ENCODE measurements at regions not wholly inside any gene's neighbourhood (a gene's known extent, or its start where the extent isn't known, plus 50 kb on each side); places are given as distances from the start of the nearest gene placed in this dataset.

DNA sequence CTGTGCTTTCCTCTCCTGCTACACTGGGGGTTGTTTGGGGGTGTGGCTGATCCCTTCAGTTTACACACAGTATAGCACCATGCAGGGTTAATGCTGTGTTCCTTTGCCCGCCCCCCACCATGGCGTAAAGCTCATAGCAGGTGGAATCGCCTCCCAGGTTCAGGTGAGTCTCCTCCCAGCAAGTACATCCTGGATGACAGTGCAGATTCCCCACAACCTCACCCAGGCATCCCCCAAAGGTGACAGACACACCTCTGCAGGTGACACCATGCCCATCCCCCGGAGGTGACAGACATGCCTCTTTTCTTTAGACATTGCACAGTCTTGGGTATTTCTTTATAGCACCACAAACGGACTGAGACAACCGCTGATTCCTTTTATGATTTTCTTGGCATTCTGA is 343.7 kb downstream of the BRD1 start:
- DNase-seq (ENCODE audit: low spot score in 2 of 2), result no peak
- no peaks in the 10 kb centered on the region for H3K36me3 ChIP-seq
- H3K27ac ChIP-seq, result no peak overlapping the region
- no peaks in the 10 kb centered on the region for H3K9me3 ChIP-seq
- no peak for TF ChIP-seq POLR2A (IDR thresholded peaks at IDR 0.05)
- no peak for TF ChIP-seq EP300 (IDR thresholded peaks at IDR 0.05)
- TF ChIP-seq, protein P1, sequence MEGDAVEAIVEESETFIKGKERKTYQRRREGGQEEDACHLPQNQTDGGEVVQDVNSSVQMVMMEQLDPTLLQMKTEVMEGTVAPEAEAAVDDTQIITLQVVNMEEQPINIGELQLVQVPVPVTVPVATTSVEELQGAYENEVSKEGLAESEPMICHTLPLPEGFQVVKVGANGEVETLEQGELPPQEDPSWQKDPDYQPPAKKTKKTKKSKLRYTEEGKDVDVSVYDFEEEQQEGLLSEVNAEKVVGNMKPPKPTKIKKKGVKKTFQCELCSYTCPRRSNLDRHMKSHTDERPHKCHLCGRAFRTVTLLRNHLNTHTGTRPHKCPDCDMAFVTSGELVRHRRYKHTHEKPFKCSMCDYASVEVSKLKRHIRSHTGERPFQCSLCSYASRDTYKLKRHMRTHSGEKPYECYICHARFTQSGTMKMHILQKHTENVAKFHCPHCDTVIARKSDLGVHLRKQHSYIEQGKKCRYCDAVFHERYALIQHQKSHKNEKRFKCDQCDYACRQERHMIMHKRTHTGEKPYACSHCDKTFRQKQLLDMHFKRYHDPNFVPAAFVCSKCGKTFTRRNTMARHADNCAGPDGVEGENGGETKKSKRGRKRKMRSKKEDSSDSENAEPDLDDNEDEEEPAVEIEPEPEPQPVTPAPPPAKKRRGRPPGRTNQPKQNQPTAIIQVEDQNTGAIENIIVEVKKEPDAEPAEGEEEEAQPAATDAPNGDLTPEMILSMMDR (IDR thresholded peaks at IDR 0.05), result no peak
- no peak overlapping the region for H3K4me3 ChIP-seq
- no peaks in the 10 kb centered on the region for H3K4me1 ChIP-seq
- 73 to 91% methylated on average over 6 of the region's 6 CpGs for WGBS, 2 donors
- peaks cover 0 to 12% of the 10 kb centered on the region in 2 donors for H3K27me3 ChIP-seq

DNA sequence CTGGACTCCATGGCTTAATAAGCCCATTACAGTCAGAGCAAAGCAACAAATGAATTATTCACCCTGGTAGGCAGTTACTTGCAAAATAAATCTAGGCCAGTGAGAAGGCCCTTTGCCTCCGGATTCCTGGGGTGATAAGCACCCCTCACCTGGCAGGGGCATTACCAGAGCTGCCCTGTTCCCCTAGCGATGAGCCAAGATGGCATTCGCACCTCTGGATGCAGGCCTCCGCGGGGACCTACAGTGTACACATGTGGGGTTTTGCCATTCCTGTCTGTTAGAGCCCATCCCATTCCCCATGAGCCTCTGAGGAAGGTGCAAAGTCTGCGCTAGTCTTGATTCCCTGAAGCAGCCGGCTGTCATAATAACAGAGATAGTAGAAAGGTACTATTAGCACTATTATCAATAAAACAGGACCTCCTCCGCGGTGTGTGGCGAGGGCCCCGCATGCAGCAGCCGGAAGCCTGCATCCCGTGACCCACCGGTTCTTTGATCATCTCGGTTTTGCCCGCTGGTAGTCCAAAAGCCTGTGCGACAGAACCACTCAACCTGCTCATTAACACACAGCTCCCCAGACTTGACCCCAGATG is 344.3 kb downstream of the BRD1 start:
- Histone ChIP-seq H3K4me3 (no peak overlapping the region), H3K27ac (no peak overlapping the region), H3K36me3 (no peaks in the 10 kb centered on the region), H3K27me3 (peaks cover 0 to 12% of the 10 kb centered on the region in 2 donors), H3K9me3 (no peaks in the 10 kb centered on the region), H3K4me1 (no peaks in the 10 kb centered on the region)
- no peak for TF ChIP-seq EP300 (IDR thresholded peaks at IDR 0.05)
- TF ChIP-seq POLR2A (IDR thresholded peaks at IDR 0.05), result no peak
- TF ChIP-seq, protein P1 (IDR thresholded peaks at IDR 0.05), result no peak
- WGBS, 2 donors, result 93% methylated on average over 17 of the region's 17 CpGs
- DNase-seq (ENCODE audit: low spot score in 2 of 2), result no peak

DNA sequence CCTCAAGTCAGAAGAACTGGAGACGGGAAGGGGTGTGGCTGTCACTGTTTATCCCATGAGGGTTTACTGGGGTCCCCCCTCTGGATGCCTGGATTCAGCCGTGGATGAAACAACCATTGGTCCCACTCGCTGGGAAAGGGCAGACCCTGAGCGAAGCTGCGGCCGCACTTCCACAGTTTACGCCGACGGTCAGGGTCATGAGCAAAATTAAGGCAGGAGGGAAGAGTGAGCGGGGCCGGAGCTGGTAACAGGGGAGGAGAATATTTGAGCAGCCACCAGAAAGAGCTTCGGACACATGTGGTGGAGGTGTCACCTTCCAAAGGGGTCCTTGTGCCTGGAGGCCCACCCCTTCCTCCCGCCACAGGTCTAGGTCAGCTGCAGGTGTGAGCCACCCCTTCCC is 344.9 kb downstream of the BRD1 start:
- no peak for DNase-seq (ENCODE audit: low spot score in 2 of 2)
- Histone ChIP-seq H3K27ac (no peak overlapping the region), H3K36me3 (no peaks in the 10 kb centered on the region), H3K27me3 (peaks cover 0 to 12% of the 10 kb centered on the region in 2 donors), H3K9me3 (no peaks in the 10 kb centered on the region), H3K4me3 (no peak overlapping the region), H3K4me1 (no peaks in the 10 kb centered on the region)
- 82 to 85% methylated on average over 13 of the region's 13 CpGs for WGBS, 2 donors
- no peak for TF ChIP-seq POLR2A (IDR thresholded peaks at IDR 0.05)
- TF ChIP-seq EP300 (IDR thresholded peaks at IDR 0.05), result no peak
- TF ChIP-seq, protein P1 (IDR thresholded peaks at IDR 0.05), result no peak

DNA sequence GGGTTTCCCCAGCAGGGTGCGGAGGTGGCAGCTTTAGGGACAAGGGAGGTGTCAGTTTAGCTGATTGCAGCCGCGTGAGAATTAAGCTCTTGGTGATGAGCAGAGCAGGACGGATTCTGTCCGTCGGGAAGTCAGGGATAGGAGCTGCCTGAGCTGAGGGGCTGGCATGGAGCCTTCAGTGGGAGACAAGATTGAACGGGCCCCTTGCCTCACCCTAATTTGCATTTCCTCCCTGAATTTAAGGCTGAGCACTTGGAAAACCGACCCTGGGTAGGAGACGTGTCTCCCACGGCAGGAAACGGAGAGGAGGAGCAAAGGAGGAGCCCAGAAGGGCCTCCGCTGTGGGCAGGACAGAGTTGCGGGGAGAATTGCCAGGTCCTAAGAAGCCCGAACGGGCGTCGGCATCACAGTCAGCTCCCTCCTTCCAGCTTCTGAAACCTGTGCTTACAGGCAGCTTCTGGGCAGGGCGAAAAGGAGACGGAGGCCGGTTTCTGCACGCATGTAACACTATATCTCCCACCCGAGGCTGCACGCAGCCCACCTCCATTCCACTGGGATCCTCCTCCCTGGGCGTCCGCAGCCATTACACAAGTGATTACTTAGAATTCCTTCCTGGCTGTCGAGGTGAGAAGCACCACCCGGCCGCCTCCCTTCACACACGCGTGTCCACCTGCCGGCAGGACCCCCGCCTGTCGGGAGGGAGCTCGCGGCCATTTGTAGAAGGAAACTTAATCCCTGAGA is 345.8 kb downstream of the BRD1 start:
- Histone ChIP-seq H3K4me3 (no peak overlapping the region), H3K36me3 (no peaks in the 10 kb centered on the region), H3K27me3 (peaks cover 0 to 12% of the 10 kb centered on the region in 2 donors), H3K4me1 (no peaks in the 10 kb centered on the region), H3K27ac (no peak overlapping the region), H3K9me3 (no peaks in the 10 kb centered on the region)
- 24 to 35% methylated on average over 33 to 35 of the region's 35 CpGs for WGBS, 2 donors
- no peak for DNase-seq (ENCODE audit: low spot score in 2 of 2)
- TF ChIP-seq POLR2A (IDR thresholded peaks at IDR 0.05), result no peak
- no peak for TF ChIP-seq EP300 (IDR thresholded peaks at IDR 0.05)
- TF ChIP-seq, protein P1 (IDR thresholded peaks at IDR 0.05), result no peak

DNA sequence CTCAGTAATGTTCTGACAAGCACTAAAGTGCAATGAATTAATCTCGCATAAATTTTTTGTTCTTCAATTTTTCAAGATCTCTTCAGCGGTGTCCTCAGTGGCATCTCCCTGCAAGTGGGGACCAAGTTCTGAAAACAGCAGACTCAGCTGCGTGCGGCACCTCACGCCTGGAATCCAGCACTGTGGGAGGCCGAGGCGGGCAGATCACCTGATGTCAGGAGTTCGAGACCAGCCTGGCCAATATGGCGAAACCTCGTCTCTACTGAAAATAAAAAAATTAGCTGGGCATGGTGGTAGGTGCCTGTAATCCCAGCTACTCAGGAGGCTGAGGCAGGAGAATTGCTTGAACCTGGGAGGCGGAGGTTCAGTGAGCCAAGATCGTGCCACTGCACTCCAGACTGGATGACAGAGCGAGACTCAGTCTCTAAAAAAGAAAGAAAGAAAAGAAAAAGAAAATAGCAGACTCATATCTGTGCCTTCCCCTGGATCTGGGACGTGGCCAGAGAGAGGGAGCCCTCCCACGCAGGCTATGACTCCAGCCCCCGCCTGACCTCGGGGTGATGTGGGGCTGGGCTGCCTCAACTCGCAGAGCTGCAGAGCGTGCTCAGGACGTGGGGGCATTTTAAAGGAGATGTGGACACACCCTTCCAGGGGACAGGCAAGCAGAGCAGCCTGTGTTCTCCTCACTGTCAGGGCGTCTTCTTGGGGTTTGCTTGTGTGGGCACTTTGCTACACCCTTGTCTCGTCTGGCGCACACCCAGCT is 346.6 kb downstream of the BRD1 start:
- H3K36me3 ChIP-seq, result no peaks in the 10 kb centered on the region
- H3K27me3 ChIP-seq, result peaks cover 0 to 12% of the 10 kb centered on the region in 2 donors
- no peaks in the 10 kb centered on the region for H3K4me1 ChIP-seq
- H3K27ac ChIP-seq, result no peak overlapping the region
- TF ChIP-seq, protein P1 (IDR thresholded peaks at IDR 0.05), result no peak
- TF ChIP-seq EP300 (IDR thresholded peaks at IDR 0.05) (no peak), POLR2A (IDR thresholded peaks at IDR 0.05) (no peak)
- no peak for DNase-seq (ENCODE audit: low spot score in 2 of 2)
- H3K9me3 ChIP-seq, result no peaks in the 10 kb centered on the region
- 60 to 63% methylated on average over 23 of the region's 23 CpGs for WGBS, 2 donors
- no peak overlapping the region for H3K4me3 ChIP-seq

Measured in tibial nerve (tissue), 4 donors.